ENCODE measurements at regions not wholly inside any gene's neighbourhood (a gene's known extent, or its start where the extent isn't known, plus 50 kb on each side); places are given as distances from the start of the nearest gene placed in this dataset.

DNA sequence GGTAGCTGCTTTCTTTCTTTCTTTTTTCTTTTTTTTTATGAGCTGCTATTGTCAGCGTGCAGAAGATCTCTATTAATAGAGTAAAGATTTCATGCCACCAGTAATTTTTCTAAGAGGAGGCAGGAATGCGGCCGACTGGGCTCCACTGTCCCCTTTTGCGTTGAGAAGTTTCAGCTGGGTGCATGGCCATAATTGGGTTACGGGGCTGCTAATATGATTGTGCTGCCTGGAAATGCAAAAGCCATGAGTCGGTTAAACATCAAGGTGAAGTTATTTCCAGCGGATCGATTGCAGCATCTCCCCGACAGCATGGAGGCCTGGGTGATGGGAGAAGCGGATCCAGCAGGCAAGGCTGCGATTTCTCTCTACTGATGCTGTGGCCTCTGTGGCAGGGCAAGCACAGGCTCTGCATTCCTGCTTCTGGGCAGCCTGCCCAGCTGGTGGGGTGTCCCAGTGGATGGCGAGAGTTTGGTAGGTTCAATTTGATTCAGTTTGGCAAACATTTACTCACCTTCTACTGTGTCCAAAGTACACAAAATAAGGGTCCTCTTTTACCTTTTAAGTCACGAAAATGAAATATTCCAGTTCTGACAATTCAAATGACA, 54.4 kb upstream of the PRMT8 start:
- no peaks in the 10 kb centered on the region for H3K9me3 ChIP-seq
- TF ChIP-seq, protein P1, sequence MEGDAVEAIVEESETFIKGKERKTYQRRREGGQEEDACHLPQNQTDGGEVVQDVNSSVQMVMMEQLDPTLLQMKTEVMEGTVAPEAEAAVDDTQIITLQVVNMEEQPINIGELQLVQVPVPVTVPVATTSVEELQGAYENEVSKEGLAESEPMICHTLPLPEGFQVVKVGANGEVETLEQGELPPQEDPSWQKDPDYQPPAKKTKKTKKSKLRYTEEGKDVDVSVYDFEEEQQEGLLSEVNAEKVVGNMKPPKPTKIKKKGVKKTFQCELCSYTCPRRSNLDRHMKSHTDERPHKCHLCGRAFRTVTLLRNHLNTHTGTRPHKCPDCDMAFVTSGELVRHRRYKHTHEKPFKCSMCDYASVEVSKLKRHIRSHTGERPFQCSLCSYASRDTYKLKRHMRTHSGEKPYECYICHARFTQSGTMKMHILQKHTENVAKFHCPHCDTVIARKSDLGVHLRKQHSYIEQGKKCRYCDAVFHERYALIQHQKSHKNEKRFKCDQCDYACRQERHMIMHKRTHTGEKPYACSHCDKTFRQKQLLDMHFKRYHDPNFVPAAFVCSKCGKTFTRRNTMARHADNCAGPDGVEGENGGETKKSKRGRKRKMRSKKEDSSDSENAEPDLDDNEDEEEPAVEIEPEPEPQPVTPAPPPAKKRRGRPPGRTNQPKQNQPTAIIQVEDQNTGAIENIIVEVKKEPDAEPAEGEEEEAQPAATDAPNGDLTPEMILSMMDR (IDR thresholded peaks at IDR 0.05), result no peak
- no peak for TF ChIP-seq POLR2A (IDR thresholded peaks at IDR 0.05)
- no peaks in the 10 kb centered on the region for H3K36me3 ChIP-seq
- H3K27me3 ChIP-seq, result no peaks in the 10 kb centered on the region
- H3K4me1 ChIP-seq, result no peaks in the 10 kb centered on the region
- no peak overlapping the region for H3K27ac ChIP-seq
- H3K4me3 ChIP-seq, result no peak overlapping the region
- intact Hi-C loops (cut with DNase I; ENCODE audit: low total_unique reads), result no loop called here
- no peak for DNase-seq

- intact Hi-C loops (cut with DNase I; ENCODE audit: low total_unique reads), result no loop called here
- Histone ChIP-seq H3K9me3 (no peaks in the 10 kb centered on the region), H3K27ac (no peak overlapping the region), H3K4me1 (no peaks in the 10 kb centered on the region), H3K4me3 (no peak overlapping the region), H3K27me3 (no peaks in the 10 kb centered on the region), H3K36me3 (no peaks in the 10 kb centered on the region)
- DNase-seq, result no peak
- TF ChIP-seq, protein P1 (IDR thresholded peaks at IDR 0.05), result no peak
- TF ChIP-seq POLR2A (IDR thresholded peaks at IDR 0.05), result no peak
Measured at GRCh38 chr12:3437986-3438385, 53.0 kb upstream of the PRMT8 start.

DNA sequence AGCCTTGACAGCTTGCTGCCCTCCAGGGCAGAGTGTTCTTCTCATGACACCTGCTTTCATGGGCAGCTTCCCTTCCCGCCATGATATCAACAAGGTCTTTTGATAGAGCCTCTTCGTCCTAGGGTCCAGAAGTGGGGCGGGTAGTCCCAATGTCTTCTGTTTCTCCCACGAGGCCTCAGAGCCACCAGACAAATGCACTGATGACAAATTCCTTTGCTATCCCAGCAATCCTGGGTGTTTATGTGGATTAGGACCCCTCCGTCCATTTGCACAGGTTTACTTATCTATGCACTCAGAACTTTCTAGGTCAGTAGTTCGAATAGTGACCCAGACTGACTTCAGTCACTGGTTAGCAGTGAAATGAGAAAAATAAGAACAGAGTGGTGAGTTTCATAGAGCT, 52.6 kb upstream of the PRMT8 start:
- H3K27me3 ChIP-seq, result no peaks in the 10 kb centered on the region
- DNase-seq, result no peak
- no peaks in the 10 kb centered on the region for H3K9me3 ChIP-seq
- no peak overlapping the region for H3K4me3 ChIP-seq
- H3K27ac ChIP-seq, result no peak overlapping the region
- no peaks in the 10 kb centered on the region for H3K4me1 ChIP-seq
- intact Hi-C loops (cut with DNase I; ENCODE audit: low total_unique reads), result no loop called here
- TF ChIP-seq, protein P1 (IDR thresholded peaks at IDR 0.05), result no peak
- no peak for TF ChIP-seq POLR2A (IDR thresholded peaks at IDR 0.05)
- H3K36me3 ChIP-seq, result no peaks in the 10 kb centered on the region
